Epithelial cell of esophagus (primary cell): ENCODE measurements at regions not wholly inside any gene's neighbourhood (a gene's known extent, or its start where the extent isn't known, plus 50 kb on each side); places are given as distances from the start of the nearest gene placed in this dataset.
A peak's percentile ranks its signal among the peaks of the same experiment; 100 is the strongest.

Experiments used
- DNase-seq: peaks from one replicate; pipeline ENCODE4 v3.0.0; 2010; ENCODE audit warnings: low read depth
- H3K4me3 ChIP-seq: 2 replicates; pipeline ENCODE4 v1.5.1; 2011; ENCODE audit warnings: mild to moderate bottlenecking, low read length, control low read depth
- CTCF ChIP-seq: IDR thresholded peaks from 2 replicates; pipeline ENCODE4 v1.5.1; 2011; ENCODE audit warnings: low read depth, mild to moderate bottlenecking, low read length, control low read depth, inconsistent platforms; ENCODE audit not compliant: insufficient read depth; ENCODE audit errors: missing control alignments

GRCh38 chr11:30128269-30128932 is 102.4 kb upstream of the FSHB start:
- peak; percentile 64 for DNase-seq
- no peak overlapping the region for H3K4me3 ChIP-seq
- TF ChIP-seq CTCF, result peak; percentile 78

GRCh38 chr11:30131535-30131934 is 99.3 kb upstream of the FSHB start:
- peak; percentile 33 for DNase-seq
- H3K4me3 ChIP-seq, result no peak overlapping the region
- TF ChIP-seq CTCF, result peak; percentile 36

GRCh38 chr11:30133281-30133680 is 97.5 kb upstream of the FSHB start:
- TF ChIP-seq CTCF, result no peak
- H3K4me3 ChIP-seq, result no peak overlapping the region
- DNase-seq, result no peak

GRCh38 chr11:30143098-30143705 is 87.6 kb upstream of the FSHB start:
- TF ChIP-seq CTCF, result peak; percentile 75
- peak; percentile 39 for DNase-seq
- H3K4me3 ChIP-seq, result no peak overlapping the region

GRCh38 chr11:30147293-30147692 is 83.5 kb upstream of the FSHB start:
- no peak for TF ChIP-seq CTCF
- H3K4me3 ChIP-seq, result no peak overlapping the region
- DNase-seq, result no peak

- no peak for TF ChIP-seq CTCF
- no peak for DNase-seq
- H3K4me3 ChIP-seq, result no peak overlapping the region
Observed at GRCh38 chr11:30149998-30150397, 80.8 kb upstream of the FSHB start.

- no peak overlapping the region for H3K4me3 ChIP-seq
- DNase-seq, result peak; percentile 14
- TF ChIP-seq CTCF, result no peak
Observed at GRCh38 chr11:30150425-30150824, 80.4 kb upstream of the FSHB start.
